GM21576 (cell line): ENCODE measurements at regions not wholly inside any gene's neighbourhood (a gene's known extent, or its start where the extent isn't known, plus 50 kb on each side); places are given as distances from the start of the nearest gene placed in this dataset.

Experiments used
- ATAC-seq: cut with Tn5 transposase; IDR thresholded peaks from one replicate; pipeline ENCODE4 v1.9.1; 2021; ENCODE audit warnings: mild to moderate bottlenecking, moderate library complexity; ENCODE audit not compliant: unreplicated experiment

DNA sequence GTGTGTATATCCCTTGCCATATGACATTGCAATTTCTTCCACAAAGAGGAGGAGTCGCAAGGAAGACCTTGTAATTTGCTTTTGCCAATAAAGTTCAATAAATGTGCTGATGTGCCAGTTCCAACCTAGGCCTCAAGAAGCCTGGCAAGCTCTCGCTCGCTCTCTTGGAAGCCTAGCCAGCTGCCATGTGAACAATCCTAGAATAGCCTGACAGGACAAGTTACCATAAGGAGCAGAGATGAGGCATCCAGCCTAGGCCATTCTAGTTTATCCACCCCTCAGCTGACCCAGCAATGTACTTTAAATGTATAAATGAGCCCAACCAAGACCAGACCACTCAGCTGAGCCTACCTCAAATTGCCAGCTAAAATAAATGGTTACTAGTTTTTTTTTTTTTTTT is 145.7 kb upstream of the QRFPR start:
- no peak for ATAC-seq

DNA sequence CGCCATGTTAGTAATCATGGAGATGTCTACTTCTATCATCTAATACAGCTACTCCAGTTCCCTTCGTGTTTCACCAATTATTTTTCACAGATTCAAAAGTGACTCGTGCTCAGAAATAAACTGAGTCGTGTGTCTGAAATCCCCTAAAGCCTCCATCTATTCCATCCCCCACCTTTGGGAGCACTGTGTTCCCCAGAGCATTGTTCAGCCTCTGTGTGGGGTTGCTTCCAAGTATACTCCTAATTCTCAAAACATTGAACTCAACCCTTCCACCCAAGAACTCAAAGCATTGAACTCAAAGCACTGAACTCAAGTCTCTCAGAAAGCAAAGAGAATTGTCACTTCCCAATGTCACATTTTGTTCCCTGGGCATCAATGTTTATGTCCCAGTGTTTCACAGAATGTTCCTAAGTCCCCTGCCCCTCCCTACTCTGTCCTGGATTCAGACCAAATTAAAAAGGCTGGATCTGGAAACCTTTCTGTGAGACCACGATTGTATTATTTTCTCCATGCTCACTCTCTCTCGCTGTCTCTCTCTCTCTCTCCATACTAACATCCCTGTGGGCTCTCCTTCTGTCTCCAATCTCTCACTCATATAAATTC is 138.5 kb upstream of the QRFPR start:
- ATAC-seq: no peak

DNA sequence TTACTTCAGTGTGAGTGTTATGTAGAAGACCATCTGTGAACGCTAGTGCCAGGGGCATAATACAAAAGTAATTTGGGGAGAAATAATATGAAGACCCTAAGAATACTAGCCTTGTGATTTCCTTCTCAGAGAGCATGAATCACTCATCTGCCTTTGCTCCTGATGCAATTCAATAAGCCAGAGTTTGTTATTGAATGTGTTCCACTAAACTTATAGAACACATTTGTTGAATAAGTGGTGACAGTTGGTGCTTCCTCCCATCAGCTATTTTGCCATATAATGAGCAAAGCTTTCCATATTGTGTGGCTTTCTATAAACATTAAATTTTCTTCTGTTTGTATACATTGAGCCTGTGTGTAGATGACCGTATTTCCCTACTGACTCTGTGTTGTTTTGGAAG is 136.4 kb upstream of the QRFPR start:
- ATAC-seq: no peak

DNA sequence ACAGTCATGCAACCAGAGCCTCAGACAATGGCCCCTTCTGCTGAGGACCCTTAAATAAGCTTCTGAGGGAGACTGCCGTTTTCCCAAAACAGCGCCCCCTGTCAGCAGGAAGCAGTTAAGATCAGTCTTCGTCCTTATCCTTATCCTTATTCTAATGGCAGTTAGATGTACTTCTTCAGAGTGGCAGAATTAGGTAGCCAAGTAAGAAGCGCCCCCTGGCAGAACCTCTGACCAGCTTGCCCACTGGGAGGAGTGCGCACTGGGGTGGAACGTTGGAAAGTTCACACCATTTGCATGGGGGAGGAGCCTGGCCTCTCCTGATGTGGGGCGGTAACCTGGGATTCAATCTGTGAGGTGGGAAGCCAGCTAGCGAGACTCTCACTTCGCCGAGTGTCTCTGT is 133.6 kb upstream of the QRFPR start:
- no peak for ATAC-seq

DNA sequence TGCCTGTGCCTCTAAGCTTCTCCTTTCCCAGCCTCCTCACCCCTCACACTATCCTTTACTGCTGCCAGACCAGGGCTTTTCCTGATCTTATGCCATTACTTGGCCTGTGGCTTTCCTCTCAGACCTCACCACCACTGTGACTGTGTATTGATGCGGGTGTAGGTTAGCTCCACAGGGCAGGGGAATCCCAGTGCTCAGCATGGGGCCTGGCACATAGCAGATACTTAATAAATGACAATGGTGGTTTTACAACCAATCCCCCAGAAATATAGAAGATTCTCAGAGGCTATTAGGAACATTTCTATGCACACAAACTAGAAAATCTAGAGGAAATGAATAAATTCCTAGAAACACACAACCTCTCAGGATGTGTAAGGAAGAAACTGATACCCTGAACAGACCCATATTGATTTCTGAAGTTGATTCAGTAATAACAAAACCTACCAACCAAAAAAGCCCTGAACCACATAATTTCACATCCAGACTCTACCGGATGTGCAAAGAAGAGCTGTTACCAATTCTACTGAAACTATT is 129.6 kb upstream of the QRFPR start:
- no peak for ATAC-seq

DNA sequence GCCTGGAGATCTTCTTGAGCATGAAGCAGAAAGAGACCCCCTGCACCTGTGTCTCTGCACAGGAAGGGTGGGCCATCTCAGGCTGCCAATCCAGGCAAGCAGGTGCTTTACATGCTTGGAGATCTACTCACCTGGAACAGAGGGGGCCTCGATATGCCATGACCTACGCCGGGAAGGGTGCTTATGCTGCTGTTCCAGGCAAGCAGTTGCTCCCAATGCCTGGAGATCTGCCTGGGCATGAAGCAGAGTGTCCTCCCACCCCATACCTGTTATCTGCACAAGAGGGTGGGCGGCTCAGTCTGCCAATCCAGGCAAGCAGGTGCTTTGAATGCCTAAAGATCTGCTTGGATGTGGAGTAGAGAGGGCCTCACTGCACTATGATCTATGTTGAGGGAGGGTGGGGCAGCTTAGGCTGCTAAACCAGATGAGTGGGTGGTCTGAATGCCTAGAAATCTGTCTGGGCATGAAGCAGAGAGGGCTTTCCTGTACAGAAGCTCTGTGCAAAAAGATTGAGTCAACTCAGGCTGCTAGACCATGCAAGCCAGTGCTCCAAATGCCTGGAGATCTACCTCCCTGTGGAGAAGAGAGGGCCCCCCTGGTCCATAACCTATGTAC is 104.5 kb upstream of the QRFPR start:
- no peak for ATAC-seq

DNA sequence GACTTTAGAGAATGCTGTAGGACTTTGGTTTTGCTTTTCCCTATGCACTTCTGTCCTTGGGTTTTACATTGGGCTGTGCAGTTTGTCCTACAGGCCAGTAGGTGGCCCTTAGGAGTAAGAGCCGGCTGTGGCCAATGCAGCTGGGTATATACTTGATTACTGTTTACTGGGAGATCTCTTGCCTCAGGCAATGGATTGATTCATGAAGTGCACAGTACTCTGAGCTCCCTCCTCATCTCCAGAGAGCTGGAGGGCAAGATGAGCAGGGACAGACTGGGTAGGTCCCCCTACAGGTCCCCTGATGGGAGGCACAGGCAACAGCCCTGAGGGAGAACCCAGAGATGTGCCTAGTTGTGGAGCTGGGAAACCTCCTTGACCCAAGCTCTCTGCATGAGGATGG is 103.8 kb upstream of the QRFPR start:
- ATAC-seq: peak; percentile 97

DNA sequence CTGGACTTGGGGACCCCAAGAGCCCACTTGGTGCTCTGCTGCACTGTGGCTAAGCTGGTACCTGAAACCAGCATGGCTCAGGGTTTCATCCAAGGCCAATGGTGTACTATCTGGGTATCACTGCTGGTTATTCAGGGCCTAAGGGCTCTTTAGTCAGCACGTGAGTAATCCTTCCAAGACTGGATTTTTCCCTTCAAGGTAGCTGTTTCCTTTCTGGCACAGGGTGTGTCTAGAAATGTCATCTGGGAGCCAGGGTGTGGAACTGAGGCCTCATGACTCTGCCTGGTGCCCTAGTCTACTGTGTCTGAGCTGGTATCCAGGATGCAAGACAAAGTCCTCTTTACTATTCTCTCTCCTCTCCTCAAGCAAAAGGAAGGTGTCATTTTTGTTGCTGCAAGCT is 99.0 kb upstream of the QRFPR start:
- no peak for ATAC-seq

DNA sequence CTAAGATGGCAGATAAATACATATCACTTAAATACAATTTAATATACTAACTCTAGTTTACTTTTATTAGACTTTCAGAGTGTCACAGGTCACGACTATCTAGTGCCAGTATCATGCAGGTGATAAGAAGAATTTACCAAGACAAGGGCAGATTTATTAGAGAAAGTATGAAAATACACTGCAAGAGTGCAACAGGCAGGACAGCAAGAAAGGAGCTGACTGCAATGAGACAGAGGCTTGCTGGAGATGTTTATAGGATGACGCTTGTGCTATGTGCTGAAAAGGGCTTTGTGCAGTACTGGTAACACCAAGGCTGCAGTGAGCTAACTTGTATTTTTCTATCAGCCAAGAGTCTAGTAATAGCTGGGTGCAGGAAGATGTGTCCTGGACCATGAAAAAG is 96.7 kb upstream of the QRFPR start:
- no peak for ATAC-seq

DNA sequence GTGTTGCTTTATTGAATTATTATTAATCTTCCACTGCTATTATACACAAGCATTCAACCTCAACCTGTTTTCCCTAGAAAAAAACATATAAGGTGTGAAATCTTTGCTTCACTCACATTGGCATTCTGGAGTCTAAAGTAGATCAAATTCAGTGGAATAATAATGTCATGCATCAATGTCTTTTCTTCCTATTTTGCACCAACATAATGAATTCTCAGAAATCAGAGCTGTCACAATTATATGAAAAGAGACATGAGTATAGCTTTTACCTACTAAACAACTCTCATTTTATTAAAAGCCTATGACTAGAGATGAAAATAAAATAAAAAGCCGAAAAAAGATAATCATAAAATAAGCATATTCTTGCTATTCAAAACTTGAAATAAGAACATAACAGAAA is 96.3 kb upstream of the QRFPR start:
- ATAC-seq: no peak

DNA sequence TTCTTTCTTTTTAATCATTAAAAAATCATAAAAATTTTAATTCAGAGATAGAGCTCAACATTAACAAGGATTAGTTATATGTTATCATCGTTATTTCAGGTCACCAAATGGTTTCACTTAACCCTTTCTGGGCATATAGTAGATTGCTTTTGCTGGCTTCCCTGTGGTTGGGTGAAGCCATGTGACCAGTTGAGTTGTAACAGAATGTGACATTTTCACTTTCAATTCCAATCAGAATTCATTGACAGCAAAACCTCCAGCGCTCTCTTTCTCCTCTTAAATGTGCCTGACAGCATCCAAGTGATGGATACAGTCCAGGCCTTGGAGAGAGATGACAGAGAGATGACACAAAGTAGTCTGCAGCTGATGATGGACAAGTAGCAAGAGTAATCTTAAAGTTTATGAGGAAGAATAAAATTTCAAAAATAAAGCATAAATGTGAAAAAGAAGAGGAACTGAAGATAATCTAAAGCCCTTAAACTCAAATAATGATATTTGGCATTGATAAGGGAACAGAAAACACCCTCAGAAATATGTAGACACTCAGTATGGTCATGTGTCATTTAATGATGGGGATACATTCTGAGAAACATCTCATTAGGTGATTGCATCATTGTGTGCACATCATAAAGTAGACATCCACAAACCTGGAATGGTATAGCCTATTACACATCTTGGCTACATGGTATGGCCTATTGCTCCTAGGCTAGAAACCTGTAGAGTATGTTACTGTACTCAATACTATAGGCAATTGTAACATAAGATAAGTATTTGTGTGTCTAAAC is 92.3 kb upstream of the QRFPR start:
- peak; percentile 70 for ATAC-seq

DNA sequence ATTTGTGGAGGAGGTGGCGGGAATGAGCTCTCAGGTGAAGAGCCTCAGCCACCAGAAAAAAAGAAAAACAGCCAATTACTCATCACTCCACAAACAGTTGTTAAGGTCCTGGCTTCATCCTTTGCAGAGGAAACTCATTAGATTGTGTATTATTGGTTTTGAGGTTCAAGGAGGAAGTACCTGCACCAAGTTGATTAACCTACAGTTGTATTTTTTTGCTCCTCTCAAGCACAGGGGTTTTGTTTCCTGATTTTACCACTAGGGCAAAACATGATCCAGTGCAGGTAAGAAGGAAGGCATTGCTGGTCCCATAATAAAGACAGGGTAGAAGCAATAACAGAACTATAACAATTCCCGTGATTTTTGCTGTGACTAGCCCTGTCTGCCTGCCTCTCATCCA is 84.0 kb upstream of the QRFPR start:
- no peak for ATAC-seq

DNA sequence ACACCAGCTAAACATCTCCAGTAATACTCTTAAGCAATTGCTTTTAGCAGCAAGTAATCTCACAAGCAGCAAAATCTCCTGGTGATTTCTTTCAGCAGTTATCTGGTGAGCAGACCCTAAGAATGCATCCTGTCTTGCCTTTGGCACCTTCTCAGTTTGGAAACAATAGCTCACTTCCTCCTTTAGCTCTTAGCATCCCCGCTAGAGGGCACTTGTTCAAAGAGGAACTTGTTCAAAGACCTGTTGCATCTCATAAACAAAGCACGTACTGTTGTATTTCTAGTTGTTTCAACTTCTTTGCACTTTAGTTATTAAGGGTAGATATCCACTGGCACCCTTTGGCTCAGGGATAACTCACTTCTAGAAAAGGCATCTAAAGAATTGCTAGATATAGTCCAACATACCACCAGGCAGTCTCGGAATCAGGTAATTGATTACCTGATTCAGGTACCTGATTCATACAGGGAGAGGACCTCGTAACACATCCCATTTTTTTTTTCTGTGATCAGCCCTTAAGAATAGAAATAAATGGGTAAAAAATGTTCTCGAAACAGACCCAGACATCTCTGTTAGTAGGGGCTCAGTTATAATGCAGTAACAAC is 81.9 kb upstream of the QRFPR start:
- ATAC-seq: peak; percentile 89

DNA sequence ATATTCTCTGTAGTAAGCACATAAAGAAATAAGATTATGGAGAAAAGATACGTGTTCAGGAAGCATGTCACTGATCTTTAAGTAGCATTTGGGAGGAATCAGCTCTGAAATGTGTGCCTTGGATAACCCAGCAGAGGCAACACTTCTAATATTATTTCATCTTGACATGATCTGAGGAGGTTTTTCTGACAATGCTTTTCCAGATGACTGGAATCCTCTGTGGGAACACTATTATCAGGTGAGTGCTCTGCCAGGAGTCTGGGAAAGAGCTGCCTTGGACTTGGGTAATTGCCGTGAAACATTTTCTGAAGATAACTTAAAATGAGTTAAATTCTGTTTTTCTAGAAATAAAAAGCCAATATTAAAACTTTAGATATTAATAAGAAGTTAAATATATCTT is 78.2 kb upstream of the QRFPR start:
- ATAC-seq: no peak

DNA sequence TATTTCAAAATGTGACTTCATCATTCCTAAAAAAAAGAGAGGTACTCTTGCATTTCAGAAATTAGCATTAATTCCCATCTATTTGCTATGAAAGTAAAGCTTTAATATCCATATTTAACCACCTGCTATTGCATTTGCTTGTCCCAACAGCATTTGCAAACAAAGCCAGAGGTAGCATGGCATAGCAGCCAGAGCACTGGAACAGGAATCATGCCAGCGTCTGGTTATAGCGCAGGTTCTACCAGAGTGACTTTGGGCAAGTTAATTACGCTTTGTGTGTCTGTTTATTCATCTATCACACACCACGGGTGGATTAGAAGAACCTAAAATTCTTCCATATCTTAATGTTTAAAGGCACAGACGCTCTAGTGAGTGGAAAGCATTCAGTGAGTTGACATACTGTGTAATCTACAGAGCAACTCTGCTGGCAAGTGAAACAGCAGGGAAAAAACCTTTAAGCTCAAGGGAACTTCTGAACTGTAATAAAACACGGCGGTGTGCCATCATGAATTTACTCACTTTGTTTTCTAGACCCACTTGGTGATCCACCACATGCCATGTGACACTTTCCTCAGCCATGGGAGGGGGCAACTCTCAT is 76.6 kb upstream of the QRFPR start:
- no peak for ATAC-seq

DNA sequence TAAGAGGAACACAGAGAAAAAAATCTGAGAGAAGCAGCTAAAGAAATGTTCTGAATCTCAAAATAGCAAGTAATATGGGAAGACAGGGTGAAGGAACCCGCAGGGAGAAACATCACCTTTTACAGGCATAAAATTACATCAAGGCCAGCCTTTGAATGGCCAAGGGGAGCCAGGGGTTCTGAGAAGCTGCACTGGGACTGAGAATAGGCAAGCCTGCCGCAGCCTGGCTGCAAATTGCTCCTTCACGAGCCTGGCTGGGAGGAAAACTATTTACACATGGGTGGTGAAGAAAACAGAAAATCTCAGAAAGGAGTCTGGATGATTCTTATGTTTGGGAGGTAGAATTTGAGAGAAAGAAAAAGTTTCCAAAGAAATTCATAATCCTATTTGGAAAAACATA is 74.5 kb upstream of the QRFPR start:
- ATAC-seq: no peak

DNA sequence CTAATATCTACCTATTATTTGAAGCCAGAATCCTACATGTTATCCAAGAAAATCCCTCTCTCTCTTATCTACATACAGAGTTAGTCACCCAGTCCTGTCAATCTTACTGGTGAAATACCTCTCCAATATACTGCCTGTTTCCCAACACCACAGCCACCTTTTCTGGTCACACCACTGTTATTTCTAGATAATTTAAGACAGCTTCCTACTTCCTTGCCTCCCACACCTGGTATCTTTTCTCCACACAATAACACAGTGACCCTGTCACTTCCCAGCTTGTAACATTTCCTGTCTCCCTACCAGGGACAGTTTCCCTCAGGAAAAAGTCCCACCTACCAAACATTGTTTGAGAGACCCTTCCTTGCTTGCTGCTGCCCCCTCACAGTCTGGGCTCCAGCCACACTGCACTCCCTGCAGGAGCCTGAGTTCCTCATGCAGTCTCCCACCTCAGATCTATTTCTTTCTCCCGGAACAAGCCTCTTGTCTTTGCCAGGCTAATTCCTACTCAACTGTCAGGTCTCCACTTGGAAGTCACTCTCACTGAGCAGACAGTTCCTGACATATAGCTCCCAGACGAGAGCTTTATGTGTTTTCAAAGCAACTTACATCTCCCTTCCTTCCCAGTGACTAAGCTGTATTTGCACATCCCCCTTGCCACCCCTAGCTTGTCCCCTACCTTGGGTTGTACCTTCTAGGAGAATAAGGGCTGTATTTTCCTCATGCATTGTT is 73.6 kb upstream of the QRFPR start:
- no peak for ATAC-seq

DNA sequence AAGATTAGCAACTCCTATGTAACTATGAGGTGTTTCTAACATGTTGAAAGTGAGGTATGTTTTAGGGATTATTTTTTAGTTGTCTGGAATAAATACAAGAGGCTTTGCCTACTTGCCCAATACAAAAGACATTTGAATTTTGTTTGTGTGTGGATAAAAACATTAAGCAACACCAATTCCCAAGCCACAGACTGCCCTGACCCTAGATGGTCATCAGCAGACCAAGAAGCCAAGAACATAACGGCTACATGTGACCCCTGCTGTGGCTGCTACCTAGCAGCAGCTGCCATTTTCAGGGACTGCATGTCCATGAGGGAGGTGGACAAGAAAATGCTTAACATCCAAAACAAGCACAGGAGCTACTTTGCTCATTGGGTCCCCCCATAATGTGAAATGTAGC is 70.5 kb upstream of the QRFPR start:
- ATAC-seq: no peak

DNA sequence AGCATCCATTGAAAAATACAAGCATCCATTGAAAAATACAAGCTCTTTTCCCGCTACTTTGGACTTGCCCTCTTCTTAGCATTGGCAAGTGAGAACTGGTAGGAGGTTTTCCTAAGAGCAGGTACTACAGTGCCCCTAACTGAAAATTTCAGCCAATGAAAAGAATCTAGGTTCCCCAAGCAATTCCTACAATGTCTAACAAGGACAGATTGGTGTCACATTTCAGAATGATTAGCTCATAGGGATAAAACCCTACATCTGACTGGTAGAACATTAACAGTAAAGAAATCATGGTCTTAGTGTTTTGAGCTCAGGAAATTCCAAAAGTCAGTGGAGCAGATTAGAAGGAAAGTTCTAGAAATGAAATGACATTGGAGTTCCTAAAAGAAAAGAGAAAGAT is 68.6 kb upstream of the QRFPR start:
- ATAC-seq: no peak

DNA sequence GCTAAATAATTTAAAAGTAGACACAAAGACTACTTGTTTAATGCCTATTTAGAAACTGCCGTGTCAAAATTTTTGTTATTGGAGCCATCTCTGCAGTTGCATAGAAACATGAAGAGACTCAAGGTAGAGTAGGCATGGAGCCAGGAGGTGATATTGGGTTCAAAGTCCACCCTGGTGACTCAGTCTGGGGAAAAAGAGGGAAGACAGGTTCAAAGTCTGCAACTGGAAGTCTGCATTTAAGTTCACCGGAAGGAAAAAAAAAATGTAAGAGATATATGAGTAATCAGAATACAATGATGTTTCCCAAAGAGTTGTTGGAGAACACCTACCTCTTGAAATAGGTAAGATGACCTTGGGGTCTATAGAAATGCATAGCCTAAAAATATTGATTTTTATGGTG is 67.4 kb upstream of the QRFPR start:
- ATAC-seq: no peak

DNA sequence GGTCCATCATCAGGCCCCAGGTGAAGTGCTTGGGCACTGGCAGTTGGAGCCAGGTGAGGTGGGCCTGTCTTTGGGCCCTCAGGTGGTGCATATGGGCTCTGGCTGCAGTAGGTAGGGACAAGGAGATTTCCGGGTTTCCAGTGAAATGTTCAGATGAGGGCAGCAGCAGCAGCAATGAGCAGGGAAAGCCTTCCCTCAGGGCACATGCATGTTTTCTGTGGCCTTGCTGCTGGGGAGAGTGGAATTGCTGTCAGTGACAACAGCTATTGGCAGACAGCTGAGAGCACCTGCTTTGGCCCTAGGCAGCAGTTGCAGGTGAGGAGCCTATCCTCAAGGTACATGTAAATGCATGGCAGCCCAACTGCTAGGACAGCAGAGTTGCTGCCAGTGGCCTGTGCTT is 58.9 kb upstream of the QRFPR start:
- ATAC-seq: no peak
